ENCODE measurements at regions not wholly inside any gene's neighbourhood (a gene's known extent, or its start where the extent isn't known, plus 50 kb on each side); places are given as distances from the start of the nearest gene placed in this dataset.

GRCh38 chr12:28866296-28866695 lies 282.8 kb upstream of the FAR2 start:
- TF ChIP-seq ZBTB48 (tag by site-specific recombination; IDR thresholded peaks at IDR 0.05) (no peak), ZNF248 (tag by site-specific recombination; IDR thresholded peaks at IDR 0.05) (no peak), RBAK (tag by site-specific recombination; IDR thresholded peaks at IDR 0.05) (no peak), ZBTB8A (tag by site-specific recombination; IDR thresholded peaks at IDR 0.05) (no peak), IKZF3 (tag by site-specific recombination; IDR thresholded peaks at IDR 0.05) (no peak), ZNF394 (tag by site-specific recombination; IDR thresholded peaks at IDR 0.05; ENCODE audit: borderline replicate concordance) (no peak), SCRT1 (tag by site-specific recombination; IDR thresholded peaks at IDR 0.05; ENCODE audit: borderline replicate concordance) (no peak), ZNF311 (tag by site-specific recombination; IDR thresholded peaks at IDR 0.05; ENCODE audit: borderline replicate concordance) (no peak)
- Histone ChIP-seq H3K27ac (ENCODE audit: extremely low read depth, low read depth, low read length) (no peak overlapping the region), H3K4me1 (ENCODE audit: control insufficient read depth, insufficient read depth, low read length) (peaks cover 13% of the 10 kb centered on the region; the same call in 1 of the 2 replicates), H3K36me3 (ENCODE audit: control insufficient read depth in 2 of 2, insufficient read depth in 1 of 2, low read length in 2 of 2) (no peaks in the 10 kb centered on the region), H3K4me3 (ENCODE audit: low read depth, low read length) (no peak overlapping the region), H3K9me3 (ENCODE audit: control insufficient read depth, insufficient read depth, low read depth, low read length) (no peaks in the 10 kb centered on the region)
- CTCF ChIA-PET = interaction anchor here (0.5 to 1.1 kb wide), 3 partner anchors 441 to 545 kb away, joined by 3 to 4 read pairs (median 3); no protein-coding TSS in a partner anchor
- POLR2A ChIA-PET = no interaction called here

- ChIA-PET POLR2A (no interaction called here), CTCF (interaction anchor here (0.5 to 1.1 kb wide), 3 partner anchors 442 to 546 kb away, joined by 3 to 4 read pairs (median 3); no protein-coding TSS in a partner anchor)
- Histone ChIP-seq H3K36me3 (ENCODE audit: control insufficient read depth in 2 of 2, insufficient read depth in 1 of 2, low read length in 2 of 2) (no peaks in the 10 kb centered on the region), H3K4me1 (ENCODE audit: control insufficient read depth, insufficient read depth, low read length) (peaks cover 13% of the 10 kb centered on the region; the same call in 1 of the 2 replicates), H3K9me3 (ENCODE audit: control insufficient read depth, insufficient read depth, low read depth, low read length) (no peaks in the 10 kb centered on the region), H3K27ac (ENCODE audit: extremely low read depth, low read depth, low read length) (no peak overlapping the region), H3K4me3 (ENCODE audit: low read depth, low read length) (no peak overlapping the region)
- no peak for TF ChIP-seq WT1 (tag by site-specific recombination; IDR thresholded peaks at IDR 0.05)
- no peak for TF ChIP-seq ZNF701 (tag by site-specific recombination; IDR thresholded peaks at IDR 0.05)
- no peak for TF ChIP-seq SP2 (tag by site-specific recombination; IDR thresholded peaks at IDR 0.05)
- no peak for TF ChIP-seq ZNF223 (tag by site-specific recombination; IDR thresholded peaks at IDR 0.05)
- peak; percentile 73 for TF ChIP-seq SCRT2 (tag by site-specific recombination; IDR thresholded peaks at IDR 0.05)
- TF ChIP-seq SP3 (tag by site-specific recombination; IDR thresholded peaks at IDR 0.05) = no peak
- TF ChIP-seq ZNF585B (tag by site-specific recombination; IDR thresholded peaks at IDR 0.05) = no peak
Measured at GRCh38 chr12:28866715-28867503, 282.2 kb upstream of the FAR2 start.

GRCh38 chr12:28868414-28868813 lies 280.7 kb upstream of the FAR2 start:
- no peak for TF ChIP-seq ZNF510 (tag by site-specific recombination; IDR thresholded peaks at IDR 0.05; ENCODE audit: insufficient replicate concordance)
- TF ChIP-seq HOXA7 (CRISPR knock-in tag; IDR thresholded peaks at IDR 0.05; ENCODE audit: borderline replicate concordance) = no peak
- peak; percentile 80 for TF ChIP-seq PRDM6 (tag by site-specific recombination; IDR thresholded peaks at IDR 0.05)
- TF ChIP-seq SCRT1 (tag by site-specific recombination; IDR thresholded peaks at IDR 0.05; ENCODE audit: borderline replicate concordance) = no peak
- TF ChIP-seq OSR2 (tag by site-specific recombination; IDR thresholded peaks at IDR 0.05) = peak; percentile 56; the same call in 1 of the 2 replicates
- TF ChIP-seq ZNF404 (tag by site-specific recombination; IDR thresholded peaks at IDR 0.05) = no peak
- peak; percentile 97 for TF ChIP-seq GLIS1 (tag by site-specific recombination; IDR thresholded peaks at IDR 0.05)
- no peak for TF ChIP-seq ZNF341 (tag by site-specific recombination; IDR thresholded peaks at IDR 0.05; ENCODE audit: low read depth)
- peak; percentile 49; the same call in 1 of the 2 replicates for TF ChIP-seq ZNF843 (tag by site-specific recombination; IDR thresholded peaks at IDR 0.05)
- no peak for TF ChIP-seq ZNF174 (tag by site-specific recombination; IDR thresholded peaks at IDR 0.05)
- peak; percentile 70 for TF ChIP-seq ZIC2 (tag by site-specific recombination; IDR thresholded peaks at IDR 0.05)
- peak; percentile 59; the same call in 1 of the 2 replicates for TF ChIP-seq TCF7L2 (IDR thresholded peaks at IDR 0.05; ENCODE audit: borderline replicate concordance, low read depth, low read length)
- no peak for TF ChIP-seq ZNF16 (tag by site-specific recombination; IDR thresholded peaks at IDR 0.05; ENCODE audit: low read depth)
- TF ChIP-seq ZNF121 (tag by site-specific recombination; IDR thresholded peaks at IDR 0.05) = no peak
- TF ChIP-seq ZNF449 (tag by site-specific recombination; IDR thresholded peaks at IDR 0.05) = no peak
- H3K4me1 ChIP-seq (ENCODE audit: control insufficient read depth, insufficient read depth, low read length) = peaks cover 13% of the 10 kb centered on the region; the same call in 1 of the 2 replicates
- no peak overlapping the region for H3K4me3 ChIP-seq (ENCODE audit: low read depth, low read length)
- H3K27ac ChIP-seq (ENCODE audit: extremely low read depth, low read depth, low read length) = no peak overlapping the region
- POLR2A ChIA-PET = no interaction called here
- H3K36me3 ChIP-seq (ENCODE audit: control insufficient read depth in 2 of 2, insufficient read depth in 1 of 2, low read length in 2 of 2) = no peaks in the 10 kb centered on the region
- CTCF ChIA-PET = no interaction called here
- no peaks in the 10 kb centered on the region for H3K9me3 ChIP-seq (ENCODE audit: control insufficient read depth, insufficient read depth, low read depth, low read length)

All from HEK293 (cell line).